Tibial artery (tissue), 4 donors: ENCODE measurements at regions not wholly inside any gene's neighbourhood (a gene's known extent, or its start where the extent isn't known, plus 50 kb on each side); places are given as distances from the start of the nearest gene placed in this dataset.

Experiments used
- DNase-seq, 2 donors: peaks; one replicate each; pipeline ENCODE4 v3.0.0-alpha.2; 2019
- H3K27ac ChIP-seq, 2 donors: fragments of 200-600 bp; sonication (generic) in 1 of 2; 1 replicate in 1 of 2; 2 replicates in 1 of 2; pipeline ENCODE4 v1.5.1; 2018 to 2019; ENCODE audit warnings: mild to moderate bottlenecking in 1 of 2
- H3K27me3 ChIP-seq, 2 donors: fragments of 200-600 bp; sonication (generic) in 1 of 2; one replicate each; pipeline versions ENCODE4 v1.5.1 to v1.6.0; 2016 to 2019
- H3K36me3 ChIP-seq, 3 donors: fragments of 200-600 bp; sonication (generic) in 2 of 3; one replicate each; pipeline ENCODE4 v1.5.1; 2016 to 2019; ENCODE audit warnings: mild to moderate bottlenecking in 2 of 3
- H3K4me1 ChIP-seq, 4 donors: fragments of 200-600 bp; sonication (generic) in 2 of 4; 1 replicate in 3 of 4; 2 replicates in 1 of 4; pipeline ENCODE4 v1.5.1; 2016 to 2019
- H3K4me3 ChIP-seq, 2 donors: fragments of 200-600 bp; sonication (generic) in 1 of 2; 1 replicate in 1 of 2; 2 replicates in 1 of 2; pipeline ENCODE4 v1.5.1; 2018 to 2019; ENCODE audit warnings: mild to moderate bottlenecking in 2 of 2
- H3K9me3 ChIP-seq, 3 donors: fragments of 200-600 bp; sonication (generic) in 1 of 3; one replicate each; pipeline ENCODE4 v1.5.1; 2016 to 2019
- intact Hi-C: fragments of 100-400 bp; cut with DNase I; formaldehyde crosslinking; loops from one replicate; pipeline ENCODE4 v1.15.0; 2023; ENCODE audit warnings: low total_unique reads
- TF ChIP-seq, protein P1 (sequence below), 2 experiments: fragments of 200-600 bp in 1 of 2; fragments of 450-650 bp in 1 of 2; IDR thresholded peaks; one replicate each; pipeline ENCODE4 v1.5.1; 2017 to 2019; ENCODE audit warnings: antibody characterized with exemption in 2 of 2, mild to moderate bottlenecking in 1 of 2, moderate library complexity in 1 of 2

DNA sequence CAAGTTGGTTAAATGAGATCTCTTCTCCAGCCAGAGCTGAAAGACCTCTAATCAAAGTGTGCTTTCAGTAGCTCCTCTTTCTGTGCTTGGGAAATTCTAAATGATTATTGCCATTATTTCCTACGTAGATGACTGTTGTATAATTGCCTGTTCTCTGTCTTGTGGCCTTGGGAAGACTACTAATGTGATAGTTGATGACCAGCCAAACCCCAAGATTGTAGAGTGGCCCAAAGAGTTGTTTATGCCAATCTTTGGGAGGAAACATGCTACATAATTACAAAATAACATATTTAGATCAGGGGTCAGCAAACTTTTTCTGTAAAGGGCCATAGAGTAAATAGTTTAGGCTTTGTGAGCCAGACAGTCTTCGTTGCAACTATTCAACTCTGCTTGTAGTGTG is 135.1 kb upstream of the DIO2 start:
- TF ChIP-seq, protein P1, sequence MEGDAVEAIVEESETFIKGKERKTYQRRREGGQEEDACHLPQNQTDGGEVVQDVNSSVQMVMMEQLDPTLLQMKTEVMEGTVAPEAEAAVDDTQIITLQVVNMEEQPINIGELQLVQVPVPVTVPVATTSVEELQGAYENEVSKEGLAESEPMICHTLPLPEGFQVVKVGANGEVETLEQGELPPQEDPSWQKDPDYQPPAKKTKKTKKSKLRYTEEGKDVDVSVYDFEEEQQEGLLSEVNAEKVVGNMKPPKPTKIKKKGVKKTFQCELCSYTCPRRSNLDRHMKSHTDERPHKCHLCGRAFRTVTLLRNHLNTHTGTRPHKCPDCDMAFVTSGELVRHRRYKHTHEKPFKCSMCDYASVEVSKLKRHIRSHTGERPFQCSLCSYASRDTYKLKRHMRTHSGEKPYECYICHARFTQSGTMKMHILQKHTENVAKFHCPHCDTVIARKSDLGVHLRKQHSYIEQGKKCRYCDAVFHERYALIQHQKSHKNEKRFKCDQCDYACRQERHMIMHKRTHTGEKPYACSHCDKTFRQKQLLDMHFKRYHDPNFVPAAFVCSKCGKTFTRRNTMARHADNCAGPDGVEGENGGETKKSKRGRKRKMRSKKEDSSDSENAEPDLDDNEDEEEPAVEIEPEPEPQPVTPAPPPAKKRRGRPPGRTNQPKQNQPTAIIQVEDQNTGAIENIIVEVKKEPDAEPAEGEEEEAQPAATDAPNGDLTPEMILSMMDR (IDR thresholded peaks at IDR 0.05), result no peak
- H3K27me3 ChIP-seq, result no peaks in the 10 kb centered on the region
- H3K27ac ChIP-seq, result no peak overlapping the region
- no peak overlapping the region for H3K4me3 ChIP-seq
- H3K36me3 ChIP-seq, result no peaks in the 10 kb centered on the region
- H3K9me3 ChIP-seq, result no peaks in the 10 kb centered on the region
- DNase-seq, result no peak
- peaks cover 0 to under 1% (median 0%) of the 10 kb centered on the region in 4 donors for H3K4me1 ChIP-seq
- intact Hi-C loops, result no loop called here

DNA sequence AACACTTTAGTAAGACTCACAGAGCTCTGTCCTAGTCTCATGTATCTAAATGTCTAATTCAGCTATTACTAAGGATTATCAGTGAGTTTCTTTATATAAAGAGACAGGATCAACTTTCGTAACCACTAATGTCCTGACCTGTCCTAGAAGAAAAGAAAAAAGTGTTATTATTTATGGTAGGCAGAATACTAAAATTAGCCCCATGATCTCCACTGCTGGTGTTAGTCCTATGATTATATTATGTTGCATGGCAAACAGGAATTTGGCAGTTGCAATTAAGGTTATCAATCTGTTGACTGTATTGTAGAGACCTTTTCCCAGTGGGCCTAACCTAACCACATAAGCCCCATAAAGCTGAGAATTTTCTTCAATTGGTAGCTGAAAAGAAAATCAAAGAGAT is 132.9 kb upstream of the DIO2 start:
- no peaks in the 10 kb centered on the region for H3K27me3 ChIP-seq
- no peaks in the 10 kb centered on the region for H3K4me1 ChIP-seq
- no peaks in the 10 kb centered on the region for H3K36me3 ChIP-seq
- DNase-seq, result no peak
- H3K4me3 ChIP-seq, result no peak overlapping the region
- intact Hi-C loops, result no loop called here
- TF ChIP-seq, protein P1 (IDR thresholded peaks at IDR 0.05), result no peak
- no peak overlapping the region for H3K27ac ChIP-seq
- H3K9me3 ChIP-seq, result no peaks in the 10 kb centered on the region

DNA sequence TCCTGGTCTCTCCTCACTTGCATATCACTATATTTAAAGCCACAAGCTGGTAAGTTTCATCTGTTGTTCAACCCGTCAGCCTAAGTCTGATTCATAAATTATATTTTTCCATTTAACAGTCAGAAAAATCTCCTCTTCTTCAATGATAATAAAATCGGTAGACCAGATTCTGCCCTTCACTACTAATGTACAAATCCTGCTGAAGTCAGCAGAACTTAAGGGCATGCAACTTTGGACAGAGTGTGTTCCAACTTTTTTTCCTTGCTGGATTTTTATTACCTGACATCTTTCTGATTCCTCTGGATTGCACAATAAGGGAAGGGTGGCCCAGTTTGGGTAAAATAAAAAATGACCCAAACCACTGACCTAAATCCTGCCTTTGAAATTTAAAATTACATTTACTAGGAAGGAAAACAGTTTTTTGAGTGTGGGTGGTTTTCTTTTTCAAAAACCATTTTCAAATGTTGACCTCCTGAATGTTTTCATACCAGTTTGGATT is 125.4 kb upstream of the DIO2 start:
- Histone ChIP-seq H3K4me3 (no peak overlapping the region), H3K9me3 (no peaks in the 10 kb centered on the region), H3K27me3 (no peaks in the 10 kb centered on the region), H3K36me3 (no peaks in the 10 kb centered on the region), H3K4me1 (no peaks in the 10 kb centered on the region), H3K27ac (no peak overlapping the region)
- intact Hi-C loops, result no loop called here
- TF ChIP-seq, protein P1 (IDR thresholded peaks at IDR 0.05), result no peak
- DNase-seq, result no peak

DNA sequence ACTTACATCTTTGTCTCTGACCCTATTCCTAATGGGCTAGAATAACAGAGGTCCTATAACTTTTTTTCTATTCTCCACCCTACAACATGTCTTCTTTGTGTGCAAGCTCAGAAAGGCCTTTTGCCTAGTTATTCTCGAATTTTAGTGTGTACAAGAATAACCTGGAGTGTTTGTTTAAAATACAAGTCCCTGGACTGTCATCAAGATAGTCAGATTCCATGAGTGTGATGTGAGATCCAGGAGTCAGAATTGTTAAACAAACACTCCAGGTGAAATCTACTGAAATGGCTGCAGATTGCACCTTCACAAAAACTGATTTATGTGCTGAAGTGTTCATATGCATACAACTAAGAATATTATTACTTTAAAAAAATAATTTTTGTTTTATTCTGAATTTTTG is 114.4 kb upstream of the DIO2 start:
- TF ChIP-seq, protein P1 (IDR thresholded peaks at IDR 0.05), result no peak
- no peak overlapping the region for H3K27ac ChIP-seq
- intact Hi-C loops, result no loop called here
- no peak for DNase-seq
- no peaks in the 10 kb centered on the region for H3K9me3 ChIP-seq
- H3K4me3 ChIP-seq, result no peak overlapping the region
- H3K27me3 ChIP-seq, result no peaks in the 10 kb centered on the region
- H3K4me1 ChIP-seq, result no peaks in the 10 kb centered on the region
- no peaks in the 10 kb centered on the region for H3K36me3 ChIP-seq

DNA sequence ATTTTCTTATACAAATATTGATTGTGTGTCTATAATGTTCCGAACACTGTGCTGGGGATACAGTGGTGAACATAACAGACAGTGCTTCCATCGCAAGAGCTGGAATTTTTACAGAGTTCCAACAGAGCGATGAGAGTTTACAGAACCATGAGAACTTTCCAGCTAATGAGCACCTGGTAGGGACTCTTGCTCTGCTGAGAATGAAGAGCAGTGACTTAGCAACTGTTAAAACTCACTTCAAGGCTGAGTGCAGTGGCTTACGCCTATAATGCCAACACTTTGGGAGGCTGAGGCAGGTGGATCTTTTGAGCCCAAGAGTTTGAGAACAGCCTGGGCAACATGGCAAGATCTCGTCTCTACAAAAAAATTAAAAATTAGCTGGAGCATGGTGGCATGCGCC is 113.8 kb upstream of the DIO2 start:
- TF ChIP-seq, protein P1 (IDR thresholded peaks at IDR 0.05), result no peak
- Histone ChIP-seq H3K9me3 (no peaks in the 10 kb centered on the region), H3K36me3 (no peaks in the 10 kb centered on the region), H3K4me3 (no peak overlapping the region), H3K4me1 (no peaks in the 10 kb centered on the region), H3K27me3 (no peaks in the 10 kb centered on the region), H3K27ac (no peak overlapping the region)
- intact Hi-C loops, result no loop called here
- no peak for DNase-seq

DNA sequence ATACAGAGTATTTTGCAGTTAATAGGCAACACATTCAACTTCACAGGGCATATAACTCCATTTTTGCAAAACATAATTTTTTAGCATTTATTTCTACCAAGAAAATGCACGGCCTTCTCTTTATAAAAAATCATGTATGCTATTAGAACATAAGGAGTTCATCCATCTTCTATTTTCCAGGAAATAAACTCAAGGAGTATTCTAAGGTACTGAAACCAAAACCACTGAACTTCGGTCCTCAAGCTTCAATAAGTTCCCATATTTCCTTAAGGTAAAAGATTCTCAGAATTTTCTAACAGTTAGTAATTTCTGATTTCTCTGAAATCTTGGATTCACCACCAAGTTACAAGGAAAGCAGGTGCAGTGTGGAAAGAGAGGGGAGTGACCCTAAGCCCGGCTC is 113.3 kb upstream of the DIO2 start:
- intact Hi-C loops, result no loop called here
- no peak overlapping the region for H3K27ac ChIP-seq
- H3K9me3 ChIP-seq, result no peaks in the 10 kb centered on the region
- H3K4me3 ChIP-seq, result no peak overlapping the region
- TF ChIP-seq, protein P1 (IDR thresholded peaks at IDR 0.05), result no peak
- no peaks in the 10 kb centered on the region for H3K4me1 ChIP-seq
- DNase-seq, result no peak
- H3K27me3 ChIP-seq, result no peaks in the 10 kb centered on the region
- no peaks in the 10 kb centered on the region for H3K36me3 ChIP-seq
